Fibroblast of lung (primary cell): ENCODE measurements at regions not wholly inside any gene's neighbourhood (a gene's known extent, or its start where the extent isn't known, plus 50 kb on each side); places are given as distances from the start of the nearest gene placed in this dataset.
"Not testable (repeated sequence)": the region's sequence is repeated elsewhere in the genome, so short reads cannot be mapped to it uniquely, and the experiment has no call there.

Source experiments
- DNase-seq, 2 donors: peaks; one replicate each; pipeline versions ENCODE4 v3.0.0 to v3.0.0-alpha.2; 2010; ENCODE audit warnings: low read depth in 2 of 2
- H2AFZ ChIP-seq: 2 replicates; pipeline ENCODE4 v1.5.1; 2012; ENCODE audit warnings: low read length, control low read depth, inconsistent platforms
- H3K27ac ChIP-seq: 2 replicates; pipeline ENCODE4 v1.5.1; 2011; ENCODE audit warnings: low read length, control low read depth; ENCODE audit not compliant: insufficient read depth
- H3K27me3 ChIP-seq: 2 replicates; pipeline ENCODE4 v1.5.1; 2011; ENCODE audit warnings: mild to moderate bottlenecking, low read length; ENCODE audit not compliant: control insufficient read depth, insufficient read depth
- H3K36me3 ChIP-seq: 2 replicates; pipeline ENCODE4 v1.5.1; 2011; ENCODE audit warnings: low read length; ENCODE audit not compliant: control insufficient read depth, insufficient read depth
- H3K4me1 ChIP-seq: 2 replicates; pipeline ENCODE4 v1.5.1; 2011; ENCODE audit warnings: low read length; ENCODE audit not compliant: control insufficient read depth, insufficient read depth; ENCODE audit errors: extremely low read depth
- H3K4me2 ChIP-seq: 2 replicates; pipeline ENCODE4 v1.5.1; 2011; ENCODE audit warnings: low read length, control low read depth; ENCODE audit not compliant: insufficient read depth; ENCODE audit errors: extremely low read depth
- H3K4me3 ChIP-seq, 4 experiments: fragments of 200-600 bp in 1 of 4; sonication (generic) in 1 of 4; replicated peaks in 1 of 4; 2 replicates each; pipeline ENCODE4 v1.5.1; 2011 to 2016; ENCODE audit warnings: low read length in 4 of 4, low read depth in 3 of 4, mild to moderate bottlenecking in 3 of 4, control low read depth in 2 of 4, inconsistent platforms in 1 of 4, mixed read lengths in 1 of 4; ENCODE audit not compliant: insufficient read depth in 1 of 4; ENCODE audit errors: control extremely low read depth in 1 of 4
- H3K79me2 ChIP-seq: 2 replicates; pipeline ENCODE4 v1.5.1; 2012; ENCODE audit warnings: mild to moderate bottlenecking, low read length, inconsistent platforms; ENCODE audit not compliant: control insufficient read depth, insufficient read depth
- H3K9ac ChIP-seq: 2 replicates; pipeline ENCODE4 v1.5.1; 2011; ENCODE audit warnings: mild to moderate bottlenecking, low read length, control low read depth; ENCODE audit not compliant: insufficient read depth
- H3K9me3 ChIP-seq: 2 replicates; pipeline ENCODE4 v1.5.1; 2012; ENCODE audit warnings: low read depth, low read length; ENCODE audit not compliant: control insufficient read depth, insufficient read depth
- H4K20me1 ChIP-seq: 2 replicates; pipeline ENCODE4 v1.5.1; 2011; ENCODE audit warnings: low read length; ENCODE audit not compliant: control insufficient read depth, insufficient read depth; ENCODE audit errors: extremely low read depth

DNA sequence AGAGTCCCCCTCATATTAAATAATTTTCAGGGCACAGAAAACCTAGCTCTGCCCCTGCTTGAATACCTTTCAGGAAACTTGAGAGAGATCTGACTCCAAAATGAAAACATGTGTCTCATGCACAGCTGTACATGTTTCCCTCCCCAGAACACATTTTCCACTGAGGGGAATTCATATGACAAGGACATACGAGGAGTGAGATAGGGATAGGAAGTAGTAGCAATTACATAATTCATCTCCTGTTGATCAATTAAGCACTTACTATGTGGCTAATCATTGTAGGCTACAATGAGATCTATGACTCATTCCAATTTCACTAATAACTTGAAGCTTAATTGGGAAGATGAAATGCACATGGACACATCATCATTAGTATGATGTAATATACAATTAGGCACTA, 302.1 kb downstream of the PCDH11X start:
- H3K36me3 ChIP-seq, H3K27ac ChIP-seq, H3K4me2 ChIP-seq, H3K79me2 ChIP-seq, DNase-seq, H3K27me3 ChIP-seq, H3K4me1 ChIP-seq, H3K9me3 ChIP-seq, H4K20me1 ChIP-seq, H3K9ac ChIP-seq, H2AFZ ChIP-seq, H3K4me3 ChIP-seq: not testable (repeated sequence)

DNA sequence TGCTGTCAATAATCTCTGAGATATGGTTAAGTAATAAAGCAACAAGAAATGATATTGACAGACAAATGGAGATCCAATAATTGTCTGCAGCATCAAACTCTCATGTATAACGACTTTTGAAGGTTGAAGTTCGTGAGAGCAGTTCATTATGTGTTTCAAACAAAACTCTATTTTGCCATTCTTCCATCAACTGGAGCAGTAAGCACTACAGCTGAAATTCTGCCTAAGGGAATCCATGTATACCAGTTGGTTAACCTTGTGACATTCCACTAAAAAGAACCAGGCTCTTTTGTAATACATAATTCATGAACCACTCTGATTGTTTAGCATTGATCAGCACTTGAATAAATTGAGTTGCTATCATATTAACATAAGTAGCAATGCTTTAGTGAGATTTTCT, 311.6 kb downstream of the PCDH11X start:
- H3K9me3 ChIP-seq, H2AFZ ChIP-seq, H4K20me1 ChIP-seq, H3K27ac ChIP-seq, H3K4me3 ChIP-seq, H3K27me3 ChIP-seq, H3K9ac ChIP-seq, H3K36me3 ChIP-seq, DNase-seq, H3K4me1 ChIP-seq, H3K4me2 ChIP-seq, H3K79me2 ChIP-seq: not testable (repeated sequence)

DNA sequence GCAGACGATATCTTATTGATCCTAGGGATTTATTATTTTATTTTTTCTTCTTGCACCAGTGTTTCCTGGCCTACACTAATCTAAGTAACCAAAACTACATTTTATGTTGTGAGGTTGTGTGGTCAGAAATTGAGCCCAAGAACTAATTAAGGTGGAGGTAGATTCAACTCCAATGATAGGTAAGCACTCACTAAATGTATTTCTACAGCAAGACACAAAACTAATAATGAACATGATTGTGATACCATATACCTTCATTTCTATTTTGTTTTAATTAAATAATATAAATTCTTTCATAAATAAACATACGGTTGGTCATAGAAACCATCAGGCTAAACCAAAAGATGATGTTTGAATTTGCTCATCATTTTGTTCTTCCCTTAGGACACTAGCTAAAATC, 319.0 kb downstream of the PCDH11X start:
- H2AFZ ChIP-seq, H3K4me1 ChIP-seq, H4K20me1 ChIP-seq, H3K4me2 ChIP-seq, H3K79me2 ChIP-seq, H3K9ac ChIP-seq, H3K27ac ChIP-seq, H3K4me3 ChIP-seq, H3K9me3 ChIP-seq, H3K27me3 ChIP-seq, DNase-seq, H3K36me3 ChIP-seq: not testable (repeated sequence)

DNA sequence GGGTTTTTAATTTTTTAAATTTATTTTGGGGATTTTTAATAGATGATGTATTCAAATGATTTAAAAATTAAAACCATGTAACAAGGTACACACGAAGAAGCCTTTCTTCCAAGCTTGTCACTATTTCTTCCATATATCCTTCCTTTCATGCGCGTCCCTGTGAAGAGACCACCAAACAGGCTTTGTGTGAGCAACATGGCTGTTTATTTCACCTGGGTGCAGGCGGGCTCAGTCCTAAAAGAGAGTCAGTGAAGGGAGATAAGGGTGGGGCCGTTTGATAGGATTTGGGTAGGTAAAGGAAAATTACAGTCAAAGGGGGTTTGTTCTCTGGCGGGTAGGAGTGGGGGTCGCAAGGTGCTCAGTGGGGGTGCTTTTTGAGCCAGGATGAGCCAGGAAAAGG, 320.9 kb downstream of the PCDH11X start:
- not testable (repeated sequence) for H2AFZ ChIP-seq, H4K20me1 ChIP-seq, H3K79me2 ChIP-seq, H3K36me3 ChIP-seq, DNase-seq, H3K4me3 ChIP-seq, H3K27ac ChIP-seq, H3K4me1 ChIP-seq, H3K9me3 ChIP-seq, H3K4me2 ChIP-seq, H3K9ac ChIP-seq, H3K27me3 ChIP-seq

DNA sequence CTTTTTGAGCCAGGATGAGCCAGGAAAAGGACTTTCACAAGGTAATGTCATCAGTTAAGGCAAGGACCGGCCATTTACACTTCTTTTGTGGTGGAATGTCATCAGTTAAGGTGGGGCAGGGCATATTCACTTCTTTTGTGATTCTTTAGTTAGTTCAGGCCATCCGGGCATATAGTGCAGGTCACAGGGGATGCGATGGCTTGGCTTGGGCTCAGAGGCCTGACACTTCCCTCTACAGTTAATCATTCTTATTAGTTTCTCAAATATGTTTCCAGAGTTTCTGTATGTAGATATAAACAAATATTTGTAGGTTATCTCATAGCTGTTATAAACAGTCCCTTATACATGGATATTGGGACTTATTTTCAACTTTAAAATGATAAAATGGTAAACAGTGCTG, 326.5 kb downstream of the PCDH11X start:
- not testable (repeated sequence) for H3K36me3 ChIP-seq, H2AFZ ChIP-seq, H3K79me2 ChIP-seq, H3K4me2 ChIP-seq, H3K9ac ChIP-seq, H4K20me1 ChIP-seq, H3K4me3 ChIP-seq, H3K27ac ChIP-seq, H3K4me1 ChIP-seq, H3K27me3 ChIP-seq, DNase-seq, H3K9me3 ChIP-seq

DNA sequence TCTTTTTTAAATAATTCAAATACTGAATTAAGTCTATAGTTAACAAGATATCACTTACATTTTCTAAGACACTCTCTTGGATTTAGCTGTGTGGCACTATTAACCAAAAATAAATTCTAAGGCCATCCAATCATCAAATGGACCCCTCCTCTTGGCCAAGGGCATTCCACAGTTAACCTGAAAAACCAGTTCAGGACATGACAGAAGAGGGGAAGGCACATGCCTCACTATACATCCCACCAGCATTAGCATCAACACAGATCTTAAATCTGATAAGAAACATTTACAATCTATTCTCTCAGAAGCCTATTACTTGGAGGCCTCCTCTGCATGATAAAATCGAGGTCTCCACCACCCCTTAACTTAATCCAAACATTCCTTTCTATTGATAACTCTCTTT, 327.5 kb downstream of the PCDH11X start:
- H3K4me3 ChIP-seq, H4K20me1 ChIP-seq, H3K4me1 ChIP-seq, H3K4me2 ChIP-seq, H3K9ac ChIP-seq, H2AFZ ChIP-seq, H3K9me3 ChIP-seq, H3K79me2 ChIP-seq, H3K36me3 ChIP-seq, H3K27ac ChIP-seq, DNase-seq, H3K27me3 ChIP-seq: not testable (repeated sequence)

DNA sequence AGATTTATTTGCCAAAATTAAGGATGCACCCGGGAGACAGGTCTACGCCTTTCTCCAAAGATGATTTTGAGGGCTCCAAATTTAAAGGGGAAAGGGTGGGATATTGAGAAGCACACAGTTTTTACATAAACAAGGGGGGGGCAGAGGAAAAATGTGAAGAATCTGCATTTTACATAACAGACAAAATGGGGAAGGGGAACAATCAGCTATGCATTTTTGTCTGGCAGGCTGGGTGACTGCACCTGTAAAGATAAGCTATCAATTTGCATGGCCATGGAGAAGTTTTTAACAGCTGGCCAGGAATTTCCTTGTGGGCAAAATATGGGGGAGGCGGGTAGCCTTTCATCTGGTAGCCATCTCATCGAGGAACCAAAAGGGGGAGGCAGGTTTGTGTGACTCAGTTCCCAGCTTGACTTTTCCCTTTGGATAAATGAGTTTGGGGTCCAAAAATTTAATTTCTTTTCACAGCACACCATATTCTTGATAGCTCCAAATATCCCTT, 331.3 kb downstream of the PCDH11X start:
- H3K4me1 ChIP-seq, H2AFZ ChIP-seq, H4K20me1 ChIP-seq, DNase-seq, H3K9me3 ChIP-seq, H3K27me3 ChIP-seq, H3K4me3 ChIP-seq, H3K79me2 ChIP-seq, H3K9ac ChIP-seq, H3K4me2 ChIP-seq, H3K27ac ChIP-seq, H3K36me3 ChIP-seq: not testable (repeated sequence)
